NCI-H2196 (cell line): ENCODE measurements at regions not wholly inside any gene's neighbourhood (a gene's known extent, or its start where the extent isn't known, plus 50 kb on each side); places are given as distances from the start of the nearest gene placed in this dataset.

Experiments
- DNase-seq: peaks from one replicate; lab custom pipeline; 2025; ENCODE audit not compliant: unreplicated experiment; lab: John Stamatoyannopoulos, UW

GRCh38 chr11:80204021-80204420 lies 763.2 kb upstream of the TENM4 start:
- no peak for DNase-seq

GRCh38 chr11:80196932-80197554 lies 756.2 kb upstream of the TENM4 start:
- no peak for DNase-seq

- DNase-seq, result no peak
Observed at GRCh38 chr11:80196041-80196440, 755.2 kb upstream of the TENM4 start.

DNA sequence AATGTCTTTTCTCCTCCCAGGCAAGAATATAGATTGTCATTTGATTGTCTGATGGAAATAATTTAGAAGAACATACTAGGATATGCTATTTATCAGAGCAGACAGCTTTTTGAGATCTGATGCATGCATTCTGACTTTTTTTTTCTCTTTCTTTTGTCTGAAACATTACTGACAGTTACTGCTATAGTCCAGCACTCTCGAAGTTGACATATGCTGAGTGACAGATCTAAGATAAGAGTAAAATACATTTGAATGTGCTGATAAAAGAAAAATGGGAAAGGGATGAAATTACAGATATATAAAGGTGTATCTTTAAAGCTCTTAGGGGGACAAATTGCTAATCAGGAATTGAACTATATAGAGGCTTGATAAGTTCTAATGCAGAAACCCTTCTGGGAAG lies 753.8 kb upstream of the TENM4 start:
- DNase-seq, result no peak

GRCh38 chr11:80194016-80194415 lies 753.2 kb upstream of the TENM4 start:
- no peak for DNase-seq

GRCh38 chr11:80188076-80188627 lies 747.3 kb upstream of the TENM4 start:
- DNase-seq, result no peak

DNA sequence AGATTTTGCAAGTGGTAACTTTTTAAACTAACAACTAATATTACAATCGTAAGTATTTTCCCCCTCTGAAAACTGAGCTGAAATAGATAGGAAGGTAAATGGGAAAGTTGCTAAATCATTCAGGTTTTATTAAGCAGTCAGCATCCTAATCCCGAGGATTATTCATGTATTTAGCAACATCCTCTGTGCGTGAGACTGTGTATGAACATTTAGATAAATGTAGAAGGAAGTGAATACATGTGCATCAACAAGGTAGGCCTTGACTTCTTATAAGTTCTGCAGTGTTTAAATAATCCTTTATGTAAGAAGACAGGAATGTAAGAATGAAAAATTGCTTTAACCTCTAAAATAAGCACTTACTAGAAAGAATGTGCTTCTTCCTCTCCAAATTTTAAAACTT lies 745.9 kb upstream of the TENM4 start:
- no peak for DNase-seq

DNA sequence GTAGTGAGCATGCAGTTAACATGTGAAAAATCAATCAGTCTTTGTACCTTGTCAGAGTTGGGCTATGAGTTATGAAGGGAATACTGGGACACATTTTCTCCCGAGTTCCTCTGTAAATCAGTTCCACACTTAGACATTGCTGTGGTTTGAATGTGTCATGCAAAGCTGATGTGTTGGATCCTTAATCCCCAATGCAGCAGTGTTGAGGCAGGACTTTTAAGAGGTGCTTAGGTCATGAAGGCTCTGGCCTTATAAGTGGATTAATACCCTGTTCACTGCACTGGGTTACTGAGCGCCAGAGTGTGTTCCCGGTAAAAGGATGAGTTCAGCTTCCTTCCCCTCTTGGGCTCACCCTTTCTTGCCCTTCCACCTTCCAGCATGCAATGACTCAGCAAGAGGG lies 742.1 kb upstream of the TENM4 start:
- no peak for DNase-seq

GRCh38 chr11:80173371-80174136 lies 732.7 kb upstream of the TENM4 start:
- DNase-seq, result no peak

DNA sequence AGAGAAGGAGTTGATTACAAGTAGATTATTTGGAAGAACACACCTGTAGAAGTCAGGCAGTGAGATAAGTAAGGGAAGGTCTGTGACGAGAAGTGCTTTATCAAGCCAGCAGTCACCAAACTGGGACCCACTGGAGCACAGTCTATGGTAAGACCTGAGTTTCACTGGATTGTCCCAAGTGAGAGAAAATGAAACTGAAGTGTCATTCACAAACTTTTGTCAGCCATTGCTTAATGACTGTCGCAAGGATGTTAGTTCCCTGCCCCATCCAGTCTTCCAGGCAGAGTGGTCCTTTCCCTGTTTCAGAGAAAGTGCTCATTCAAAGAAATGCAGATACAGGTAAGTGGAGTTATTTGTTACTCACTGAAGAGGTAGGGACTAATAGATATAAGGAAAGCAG lies 728.0 kb upstream of the TENM4 start:
- DNase-seq, result no peak

- no peak for DNase-seq
Observed at GRCh38 chr11:80167766-80168165, 726.9 kb upstream of the TENM4 start.

GRCh38 chr11:80165744-80166143 lies 724.9 kb upstream of the TENM4 start:
- no peak for DNase-seq

DNA sequence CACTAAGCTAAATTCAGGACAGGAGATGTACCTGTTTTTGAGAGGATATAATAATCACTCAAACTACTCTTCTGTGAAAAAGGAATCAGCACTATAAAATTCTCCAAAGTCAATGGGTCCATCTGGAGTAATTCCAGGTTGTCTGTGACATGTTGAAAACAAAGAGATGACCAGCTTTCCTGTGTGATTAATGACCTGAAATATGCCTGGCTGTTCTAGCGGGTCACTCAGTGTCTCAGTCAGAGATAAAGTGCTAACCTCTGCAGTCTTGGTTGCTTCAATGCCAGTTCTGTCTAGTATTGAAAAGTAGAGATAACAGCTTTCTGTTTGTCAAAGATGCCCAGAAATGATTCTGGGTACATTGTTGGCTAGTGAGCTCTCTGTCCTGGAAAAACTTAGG lies 722.6 kb upstream of the TENM4 start:
- DNase-seq, result no peak

- no peak for DNase-seq
Observed at GRCh38 chr11:80163011-80163410, 722.2 kb upstream of the TENM4 start.

DNA sequence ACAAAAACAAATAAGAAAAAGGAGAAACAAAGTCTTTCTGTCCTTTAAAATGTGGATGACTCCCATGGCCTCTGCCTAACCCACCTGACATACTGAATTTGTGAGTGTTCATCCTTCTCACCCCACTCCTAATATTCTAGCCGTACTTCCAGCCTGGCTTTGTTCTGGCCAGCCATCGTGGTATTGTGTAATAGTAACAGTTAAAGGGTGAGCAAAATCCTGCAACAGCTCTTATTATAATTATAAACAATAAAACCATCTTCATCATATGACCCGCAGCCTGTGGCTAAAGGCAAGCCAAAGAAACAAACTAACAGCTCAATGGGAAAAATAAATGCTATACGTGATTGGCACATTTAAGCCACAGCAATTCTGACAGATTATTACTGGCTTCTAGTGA lies 721.6 kb upstream of the TENM4 start:
- DNase-seq, result no peak

GRCh38 chr11:80157447-80157846 lies 716.6 kb upstream of the TENM4 start:
- no peak for DNase-seq

GRCh38 chr11:80156062-80156461 lies 715.2 kb upstream of the TENM4 start:
- no peak for DNase-seq

- peak; percentile 19 for DNase-seq
Observed at GRCh38 chr11:80155412-80156017, 714.7 kb upstream of the TENM4 start.

DNA sequence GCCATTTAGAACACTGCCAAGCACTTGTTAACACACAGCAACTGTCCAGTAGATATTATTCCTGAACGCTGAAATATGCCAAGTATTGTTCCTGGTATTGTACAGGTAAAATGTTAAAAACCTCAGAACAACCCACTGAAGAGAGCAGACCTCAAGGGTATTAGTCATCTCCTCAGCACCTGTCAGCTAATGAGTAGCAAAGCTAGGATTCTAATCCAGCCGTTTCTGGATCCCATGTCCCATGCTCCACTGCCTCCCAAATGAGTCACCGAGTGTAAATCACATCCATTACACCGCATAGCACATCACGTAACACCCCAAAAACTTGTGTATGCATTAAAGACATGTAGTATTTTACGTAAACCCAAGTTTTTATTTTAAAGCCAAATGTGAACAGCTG lies 705.4 kb upstream of the TENM4 start:
- DNase-seq, result no peak

GRCh38 chr11:80144897-80145594 lies 704.2 kb upstream of the TENM4 start:
- no peak for DNase-seq

DNA sequence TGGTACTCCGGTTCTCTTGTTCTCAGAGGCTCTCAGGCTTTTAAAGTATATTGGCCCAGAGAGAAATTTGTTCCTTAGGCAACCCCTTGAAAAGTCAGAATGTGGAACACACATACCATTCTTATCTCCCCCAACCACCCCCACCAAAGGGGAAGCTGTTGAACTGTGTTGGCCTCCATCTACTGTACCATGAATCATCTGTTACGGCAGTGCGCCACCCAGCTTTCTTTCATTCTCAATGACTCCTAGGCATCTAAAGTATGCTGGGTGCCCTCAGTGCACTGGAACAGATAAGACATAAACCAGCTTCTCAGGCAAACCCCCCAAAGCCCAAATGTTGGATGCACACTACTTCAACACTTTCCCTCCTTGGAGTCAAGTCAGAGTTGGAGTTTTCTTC lies 696.2 kb upstream of the TENM4 start:
- no peak for DNase-seq

GRCh38 chr11:80129396-80129795 lies 688.6 kb upstream of the TENM4 start:
- no peak for DNase-seq
